T follicular helper cell (primary cell): ENCODE measurements at regions not wholly inside any gene's neighbourhood (a gene's known extent, or its start where the extent isn't known, plus 50 kb on each side); places are given as distances from the start of the nearest gene placed in this dataset.
"Not testable (repeated sequence)": the region's sequence is repeated elsewhere in the genome, so short reads cannot be mapped to it uniquely, and the experiment has no call there.

Experiments
- DNase-seq: peaks from one replicate; pipeline ENCODE4 v3.0.0-alpha.2; 2020; ENCODE audit warnings: low read depth

GRCh38 chr17:72558971-72559476 lies 438.2 kb downstream of the SOX9 start:
- no peak for DNase-seq

GRCh38 chr17:72560303-72561247 lies 439.8 kb downstream of the SOX9 start:
- peak; percentile 8 for DNase-seq

- DNase-seq, result no peak
These were observed 440.4 kb downstream of the SOX9 start for GRCh38 chr17:72561266-72561665.

DNA sequence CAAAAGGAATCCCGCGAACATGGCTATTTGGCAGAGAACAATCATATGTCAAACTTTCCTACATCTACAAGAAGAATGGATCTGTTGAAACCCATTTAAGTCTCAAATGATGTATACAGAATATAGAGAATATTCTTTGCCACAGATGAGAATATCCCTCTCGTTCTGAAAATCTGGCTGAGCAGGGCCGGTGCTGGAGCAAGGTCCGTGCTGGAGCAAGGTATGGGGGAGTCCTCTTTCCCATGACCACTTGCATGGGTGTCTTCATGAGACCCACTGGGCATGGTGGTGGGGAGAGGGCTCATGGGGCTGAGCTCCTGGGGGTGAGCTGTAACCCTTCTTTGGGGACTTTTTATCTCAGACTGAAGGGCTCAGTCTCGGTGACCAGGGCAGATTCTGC lies 440.9 kb downstream of the SOX9 start:
- DNase-seq, result no peak

DNA sequence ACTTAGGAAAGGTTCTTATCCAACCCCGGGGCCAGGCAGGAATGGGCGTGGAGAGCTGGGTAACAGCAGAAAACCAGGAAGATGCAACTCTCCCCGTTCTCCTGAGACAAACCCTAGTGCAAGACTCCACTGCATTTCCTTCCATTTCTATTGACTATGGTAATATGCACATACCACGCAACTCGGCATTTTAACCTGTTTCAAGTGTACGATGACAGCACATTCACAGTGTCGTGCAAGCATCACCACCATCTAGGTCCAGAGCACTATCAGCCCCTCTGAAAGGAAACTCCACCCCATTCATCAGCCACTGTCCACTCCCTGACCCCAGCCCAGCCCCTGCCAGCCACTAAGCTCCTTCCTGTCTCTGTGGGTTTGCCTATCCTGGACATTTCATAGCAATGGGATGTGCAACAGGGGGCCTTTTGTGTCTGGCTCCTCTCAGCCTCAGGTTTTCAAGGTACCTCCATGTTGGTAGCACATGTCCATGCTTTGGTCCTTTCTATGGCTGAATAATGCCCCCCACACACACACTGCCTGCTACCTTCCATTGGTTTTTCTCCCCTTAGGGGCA lies 441.9 kb downstream of the SOX9 start:
- no peak for DNase-seq

DNA sequence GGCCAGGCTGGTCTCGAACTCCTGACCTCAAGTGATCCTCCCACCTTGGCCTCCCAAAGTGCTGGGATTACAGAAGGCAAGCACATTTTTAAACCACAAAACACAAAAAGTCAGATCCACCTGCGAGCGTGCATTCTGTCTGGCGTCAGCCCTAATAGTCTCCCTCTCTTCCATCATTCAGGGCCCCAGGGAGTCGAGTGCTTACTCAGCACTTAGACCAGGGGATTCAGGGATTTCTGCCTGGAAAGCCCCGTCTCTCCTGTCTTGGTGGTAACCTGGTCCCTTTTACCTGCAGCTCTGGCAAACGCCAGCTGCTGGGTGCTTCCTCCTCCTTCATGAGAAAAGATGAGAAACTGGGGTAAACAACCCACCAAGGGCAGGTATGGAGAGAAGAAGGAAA lies 443.1 kb downstream of the SOX9 start:
- no peak for DNase-seq

DNA sequence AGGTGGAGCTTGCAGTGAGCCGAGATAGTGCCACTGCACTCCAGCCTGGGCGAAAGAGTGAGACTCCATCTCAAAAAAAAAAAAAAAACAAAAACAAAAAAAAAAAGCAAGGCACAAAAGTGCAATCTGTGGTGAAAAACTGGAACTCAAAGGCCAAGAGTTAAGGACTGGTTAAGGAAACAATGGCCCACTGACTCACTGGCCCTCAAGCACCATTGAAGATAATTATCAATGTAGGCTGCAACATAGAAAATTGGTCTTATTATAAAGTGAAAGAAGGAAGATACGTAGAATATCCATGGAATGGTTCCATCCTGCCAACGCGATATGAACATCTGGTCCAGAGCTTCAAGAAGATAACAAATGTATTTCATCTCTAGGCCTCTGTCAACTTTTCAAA lies 444.2 kb downstream of the SOX9 start:
- DNase-seq, result no peak

- DNase-seq, result no peak
These were observed 444.9 kb downstream of the SOX9 start for GRCh38 chr17:72565758-72566157.

- DNase-seq, result no peak
These were observed 446.1 kb downstream of the SOX9 start for GRCh38 chr17:72566671-72567484.

DNA sequence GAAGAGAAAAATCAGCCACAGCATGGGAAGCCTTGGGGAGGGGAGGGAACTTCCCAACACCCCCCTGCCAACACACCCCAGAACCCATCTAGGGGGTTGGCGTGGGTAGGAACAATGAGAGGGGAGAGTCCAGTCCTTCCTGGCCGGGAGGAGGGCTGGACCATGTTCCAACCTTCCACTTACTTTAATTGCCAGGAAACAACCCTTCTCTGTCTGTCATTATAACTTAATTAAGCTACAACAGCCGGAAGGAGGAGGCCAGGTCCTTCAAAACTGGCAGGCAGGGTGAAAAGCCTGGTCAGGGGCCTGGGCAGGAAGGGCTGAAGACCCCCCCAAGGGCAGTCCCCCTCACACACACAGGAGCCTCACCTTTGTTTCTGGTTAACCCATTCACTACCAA lies 447.0 kb downstream of the SOX9 start:
- no peak for DNase-seq

DNA sequence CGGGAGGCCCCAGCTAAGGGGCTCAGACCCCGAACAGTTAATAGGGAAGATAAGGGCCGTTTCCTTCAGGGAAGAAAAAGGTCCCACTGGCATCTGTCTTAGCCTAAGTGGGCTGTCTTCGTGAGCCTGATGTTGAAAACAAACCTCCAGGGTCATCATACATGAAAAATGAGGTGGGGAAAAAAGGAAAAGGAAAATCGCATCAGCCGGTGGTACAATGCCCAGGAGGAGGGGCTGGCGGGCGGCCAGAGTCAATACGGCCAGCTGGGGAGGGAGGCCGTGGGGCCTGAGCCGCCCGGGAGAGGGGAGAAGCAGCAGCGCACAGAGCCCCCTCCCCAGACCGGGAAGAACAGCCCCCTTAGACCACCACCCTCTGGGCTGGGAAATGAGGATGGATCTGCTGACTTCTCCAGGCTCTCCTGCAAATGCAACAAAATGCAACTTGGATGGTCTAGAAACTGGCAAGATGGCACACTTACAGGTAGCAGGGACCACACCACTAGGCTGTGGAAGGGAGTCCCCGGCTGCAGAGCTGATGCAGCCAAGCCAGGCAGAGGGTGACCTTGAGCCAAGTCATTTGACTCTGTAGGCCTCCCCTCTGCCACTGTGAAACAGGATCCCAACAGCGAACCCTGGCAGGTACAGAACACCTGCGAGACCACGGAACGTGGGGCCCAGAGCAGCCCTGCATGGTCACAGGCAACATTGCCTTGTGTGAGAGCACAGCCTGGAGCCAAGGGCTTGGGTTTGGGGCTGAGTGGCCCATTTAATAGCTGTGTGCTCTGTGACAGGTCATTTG lies 448.5 kb downstream of the SOX9 start:
- no peak for DNase-seq

DNA sequence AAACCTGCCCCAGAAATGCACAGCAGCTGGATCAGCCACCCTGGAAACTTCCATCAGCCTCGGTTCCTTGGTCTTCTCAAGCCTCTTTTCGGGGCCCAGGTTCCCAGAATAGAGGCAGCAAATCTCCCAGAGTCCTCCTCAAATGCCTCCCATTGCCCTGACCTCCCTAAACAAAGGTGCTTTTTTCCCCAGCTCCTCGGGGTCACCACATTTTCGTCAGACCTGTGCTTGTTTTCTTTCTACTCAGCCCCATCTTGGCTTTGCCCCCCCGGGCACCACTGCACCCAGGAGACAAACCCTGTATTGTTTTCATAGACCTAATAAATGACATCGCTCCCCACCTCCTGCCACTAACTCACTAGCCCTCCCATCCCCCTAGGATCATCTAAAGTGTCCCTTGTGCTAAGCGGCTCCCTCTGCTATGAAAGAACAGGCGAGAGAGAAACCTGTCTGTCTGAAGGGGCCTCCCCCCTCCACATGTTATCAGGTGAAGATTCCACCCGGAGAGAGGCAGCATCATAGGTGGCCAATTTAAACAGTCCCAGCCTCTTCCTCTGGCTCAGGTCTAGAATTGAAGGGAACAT lies 451.1 kb downstream of the SOX9 start:
- no peak for DNase-seq

DNA sequence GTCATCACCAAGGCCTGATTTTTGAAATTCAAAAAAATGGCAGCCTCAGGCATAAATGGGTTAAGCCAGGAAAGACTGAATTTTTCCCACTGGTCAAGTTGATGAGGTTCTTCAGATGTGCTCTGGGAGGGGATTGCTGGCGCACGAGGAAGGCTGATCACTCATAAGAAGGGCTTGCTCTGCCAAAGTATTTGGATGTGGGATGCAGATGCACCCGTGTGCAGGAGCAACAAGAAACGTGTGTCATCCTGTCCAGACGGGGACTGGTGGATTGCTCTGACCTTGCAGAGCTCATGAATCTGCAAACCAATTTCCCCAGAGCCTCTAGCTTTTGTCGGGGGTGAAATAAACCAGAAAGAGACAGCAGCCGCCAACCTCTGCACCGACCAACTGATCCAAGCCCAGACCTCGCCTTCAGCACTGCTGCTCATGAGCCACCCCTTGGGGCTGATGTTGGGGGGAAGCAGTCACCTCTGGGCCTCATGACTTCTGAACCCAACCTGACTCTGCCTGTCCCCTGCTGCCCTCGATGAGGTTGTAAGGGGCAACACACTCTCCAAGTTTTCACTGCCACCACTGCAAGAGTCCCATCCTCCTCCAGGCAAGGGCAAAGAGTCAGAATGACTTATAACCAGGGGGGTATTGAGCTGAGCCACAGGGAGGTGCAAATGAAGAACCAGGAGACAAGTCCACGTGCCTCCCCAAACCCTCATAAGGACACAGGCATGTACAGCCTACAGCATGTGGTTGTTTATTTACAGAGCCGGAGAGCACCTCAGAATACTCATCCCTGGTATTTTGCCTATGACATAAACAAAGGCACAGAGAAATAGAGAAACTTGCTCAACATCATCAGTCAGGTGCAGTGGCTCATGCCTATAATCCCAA lies 452.0 kb downstream of the SOX9 start:
- no peak for DNase-seq

GRCh38 chr17:72573492-72573801 lies 452.6 kb downstream of the SOX9 start:
- DNase-seq, result not testable (repeated sequence)

DNA sequence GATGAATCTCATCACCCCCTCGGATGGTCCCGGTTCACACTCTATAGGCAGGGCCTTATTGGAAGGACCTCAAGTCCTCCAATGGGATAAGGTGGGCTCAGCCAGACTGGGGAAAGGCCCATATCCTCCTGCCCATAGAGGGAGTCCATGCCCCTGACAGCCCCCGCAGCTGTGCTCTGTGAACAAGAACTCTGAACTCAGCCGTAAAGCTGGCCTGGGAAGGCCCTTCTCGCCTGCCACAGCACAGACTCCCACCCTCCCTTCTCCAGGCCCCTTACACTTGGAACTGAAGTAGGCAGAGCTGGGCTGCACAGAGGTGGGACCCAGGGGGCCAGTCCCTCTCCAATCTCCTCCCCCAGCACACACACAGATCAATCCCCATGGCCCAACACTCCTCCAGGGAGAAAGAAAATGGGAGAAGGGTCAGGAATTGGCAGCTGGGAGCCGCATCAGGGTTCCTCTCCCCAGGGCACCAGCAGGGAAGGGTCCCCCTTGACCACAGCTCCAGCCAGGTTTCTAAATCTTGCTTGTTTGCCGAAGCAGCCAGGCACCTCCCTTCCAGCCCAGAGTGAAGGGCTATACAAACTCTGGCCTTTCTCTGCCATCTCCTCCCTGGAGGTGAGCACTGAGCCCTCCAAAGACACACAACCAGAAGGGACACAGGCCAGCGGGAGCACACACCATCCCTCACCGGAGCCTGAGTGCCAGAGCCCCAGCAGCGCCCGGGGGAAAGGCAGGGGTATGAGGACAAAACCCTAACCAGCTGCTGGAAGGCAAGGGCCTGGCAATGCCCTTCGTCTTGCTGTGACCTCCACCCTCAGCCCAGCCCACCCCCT lies 454.1 kb downstream of the SOX9 start:
- DNase-seq, result no peak

DNA sequence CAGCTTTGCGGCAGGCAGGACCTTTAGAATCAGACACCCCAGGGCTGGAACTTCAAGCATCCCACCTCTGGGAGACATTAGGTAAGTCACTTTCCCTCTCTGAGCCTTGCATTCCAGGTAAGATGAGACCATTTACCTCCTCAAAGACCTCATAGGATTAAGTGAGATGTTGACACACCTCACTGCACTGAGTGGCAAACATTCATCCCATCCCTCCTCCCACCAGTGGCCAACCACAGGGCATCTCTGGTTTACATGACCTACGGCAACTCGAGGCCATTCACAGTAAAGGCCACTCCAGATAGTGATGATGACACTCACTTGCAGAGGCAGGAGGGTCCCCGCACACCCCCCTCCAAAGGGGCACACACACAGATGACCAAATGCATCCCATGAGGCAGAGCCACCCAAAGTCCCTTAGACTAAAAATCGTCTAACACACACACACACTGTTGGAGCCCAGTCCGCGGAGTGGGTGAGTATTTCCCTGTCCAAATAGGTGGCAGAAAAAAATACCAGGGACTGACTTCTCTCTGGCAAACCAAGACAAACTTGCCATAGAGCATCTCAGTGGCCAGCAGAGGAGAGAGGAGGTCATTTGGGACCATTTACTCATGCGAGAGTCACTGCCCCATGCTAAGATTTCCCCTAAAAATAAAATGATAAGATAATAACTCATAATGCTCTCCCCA lies 454.9 kb downstream of the SOX9 start:
- DNase-seq, result no peak

GRCh38 chr17:72576289-72576759 lies 455.5 kb downstream of the SOX9 start:
- DNase-seq, result no peak

DNA sequence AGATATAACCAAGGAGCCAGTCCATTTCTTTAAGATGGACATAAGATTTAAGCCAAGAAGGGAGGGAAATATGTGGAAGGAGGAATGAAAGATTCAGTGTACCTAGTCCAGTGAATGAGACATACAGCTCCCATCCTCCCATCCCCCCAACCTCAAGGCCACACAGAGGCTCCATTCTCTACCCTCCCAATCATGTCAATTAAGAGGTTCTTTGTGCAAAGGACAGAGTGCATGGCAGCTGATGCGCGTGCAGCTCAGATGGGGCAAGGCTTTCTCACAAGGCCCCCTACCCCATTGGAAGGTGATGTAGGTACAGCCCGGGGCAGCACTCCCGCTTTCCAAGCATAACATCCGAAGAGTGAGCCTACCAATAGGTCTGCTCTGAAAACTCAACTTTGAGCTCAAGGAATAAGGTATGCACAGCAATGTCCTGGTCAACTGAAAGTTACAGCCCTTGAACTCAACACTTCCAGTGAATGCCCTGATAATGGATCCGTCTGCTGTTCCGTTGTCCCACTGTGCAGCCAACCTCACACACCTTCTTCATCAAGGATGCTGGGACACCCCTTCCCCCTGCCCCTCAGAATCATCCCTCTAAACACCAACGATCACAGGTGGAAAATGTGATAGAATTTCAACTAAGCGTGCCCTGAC lies 458.1 kb downstream of the SOX9 start:
- DNase-seq, result no peak
